Panc1 (cell line): ENCODE measurements at regions not wholly inside any gene's neighbourhood (a gene's known extent, or its start where the extent isn't known, plus 50 kb on each side); places are given as distances from the start of the nearest gene placed in this dataset.

Experiments used
- CTCF ChIP-seq: fragments of 450-650 bp; IDR thresholded peaks from 2 replicates; pipeline ENCODE4 v1.5.1; 2017; ENCODE audit warnings: mild to moderate bottlenecking
- POLR2AphosphoS5 ChIP-seq: IDR thresholded peaks from 2 replicates; pipeline ENCODE4 v1.6.1; 2012; ENCODE audit warnings: mild to moderate bottlenecking, low read depth, low read length, moderate library complexity
- SIN3A ChIP-seq: IDR thresholded peaks from 2 replicates; pipeline ENCODE4 v1.6.1; 2012; ENCODE audit warnings: low read depth, mild to moderate bottlenecking, low read length, moderate library complexity, borderline replicate concordance; ENCODE audit not compliant: insufficient read depth

GRCh38 chr2:129883121-129883520 is 96.3 kb upstream of the RAB6C start:
- no peak for TF ChIP-seq CTCF
- TF ChIP-seq POLR2AphosphoS5: no peak
- no peak for TF ChIP-seq SIN3A
